Endodermal cell (in vitro differentiated cells): ENCODE measurements at regions not wholly inside any gene's neighbourhood (a gene's known extent, or its start where the extent isn't known, plus 50 kb on each side); places are given as distances from the start of the nearest gene placed in this dataset.

Experiments used
- DNase-seq: peaks from one replicate; pipeline ENCODE4 v3.0.0-alpha.2; 2017
- H3K27ac ChIP-seq: 2 replicates; pipeline ENCODE4 v1.5.1; 2013; ENCODE audit warnings: mild to moderate bottlenecking, low read depth, low read length, moderate library complexity
- H3K27me3 ChIP-seq: 2 replicates; pipeline ENCODE4 v1.6.1; 2013; ENCODE audit warnings: mild to moderate bottlenecking, low read length, moderate library complexity; ENCODE audit not compliant: insufficient read depth, control insufficient read depth, poor library complexity, severe bottlenecking
- H3K36me3 ChIP-seq: 2 replicates; pipeline ENCODE4 v1.7.0; 2013; ENCODE audit warnings: mild to moderate bottlenecking, low read length, moderate library complexity; ENCODE audit not compliant: control insufficient read depth, insufficient read depth
- H3K4me1 ChIP-seq: one replicate; pipeline ENCODE4 v1.7.0; 2013; ENCODE audit warnings: low read length; ENCODE audit not compliant: control insufficient read depth, insufficient read depth
- H3K4me3 ChIP-seq: 2 replicates; pipeline ENCODE4 v1.5.1; 2013; ENCODE audit warnings: mild to moderate bottlenecking, low read length, moderate library complexity
- H3K9ac ChIP-seq: 2 replicates; pipeline ENCODE4 v1.6.1; 2013; ENCODE audit warnings: mild to moderate bottlenecking, low read length, moderate library complexity; ENCODE audit not compliant: poor library complexity, severe bottlenecking; ENCODE audit errors: extremely low read depth
- H3K9me3 ChIP-seq: 2 replicates; pipeline ENCODE4 v1.6.1; 2013; ENCODE audit warnings: mild to moderate bottlenecking, low read length, moderate library complexity; ENCODE audit not compliant: control insufficient read depth
- H3K27ac Mint-ChIP-seq: 2 replicates; pipeline ENCODE4 v1.8.0; 2020; ENCODE audit warnings: mixed read lengths
- H3K27me3 Mint-ChIP-seq: 2 replicates; pipeline ENCODE4 v1.8.0; 2021; ENCODE audit warnings: mild to moderate bottlenecking, mixed read lengths; ENCODE audit not compliant: insufficient read depth
- H3K36me3 Mint-ChIP-seq: 2 replicates; pipeline ENCODE4 v1.8.0; 2020; ENCODE audit warnings: low read depth, mixed read lengths
- H3K4me1 Mint-ChIP-seq: 2 replicates; pipeline ENCODE4 v1.8.0; 2020; ENCODE audit warnings: mixed read lengths
- H3K4me3 Mint-ChIP-seq: 2 replicates; pipeline ENCODE4 v1.8.0; 2020; ENCODE audit warnings: mild to moderate bottlenecking, moderate library complexity, mixed read lengths
- H3K9me3 Mint-ChIP-seq: 2 replicates; pipeline ENCODE4 v1.8.0; 2020; ENCODE audit warnings: mild to moderate bottlenecking, mixed read lengths
- CTCF ChIP-seq: fragments of 200-600 bp; sonication (generic); conservative IDR thresholded peaks from 2 replicates; pipeline ENCODE4 v1.5.0; 2021; ENCODE audit warnings: antibody characterized with exemption, mild to moderate bottlenecking
- WGBS, 2 experiments: methylation state at CpG; one replicate each; pipeline versions ENCODE4 v1.1.5 to v1.1.7; 2013; ENCODE audit warnings: missing lambda C conversion rate in 2 of 2, mixed read lengths in 1 of 2; ENCODE audit not compliant: insufficient coverage in 1 of 2, insufficient read length in 1 of 2; 5-methylcytosine and 5-hydroxymethylcytosine counted together

DNA sequence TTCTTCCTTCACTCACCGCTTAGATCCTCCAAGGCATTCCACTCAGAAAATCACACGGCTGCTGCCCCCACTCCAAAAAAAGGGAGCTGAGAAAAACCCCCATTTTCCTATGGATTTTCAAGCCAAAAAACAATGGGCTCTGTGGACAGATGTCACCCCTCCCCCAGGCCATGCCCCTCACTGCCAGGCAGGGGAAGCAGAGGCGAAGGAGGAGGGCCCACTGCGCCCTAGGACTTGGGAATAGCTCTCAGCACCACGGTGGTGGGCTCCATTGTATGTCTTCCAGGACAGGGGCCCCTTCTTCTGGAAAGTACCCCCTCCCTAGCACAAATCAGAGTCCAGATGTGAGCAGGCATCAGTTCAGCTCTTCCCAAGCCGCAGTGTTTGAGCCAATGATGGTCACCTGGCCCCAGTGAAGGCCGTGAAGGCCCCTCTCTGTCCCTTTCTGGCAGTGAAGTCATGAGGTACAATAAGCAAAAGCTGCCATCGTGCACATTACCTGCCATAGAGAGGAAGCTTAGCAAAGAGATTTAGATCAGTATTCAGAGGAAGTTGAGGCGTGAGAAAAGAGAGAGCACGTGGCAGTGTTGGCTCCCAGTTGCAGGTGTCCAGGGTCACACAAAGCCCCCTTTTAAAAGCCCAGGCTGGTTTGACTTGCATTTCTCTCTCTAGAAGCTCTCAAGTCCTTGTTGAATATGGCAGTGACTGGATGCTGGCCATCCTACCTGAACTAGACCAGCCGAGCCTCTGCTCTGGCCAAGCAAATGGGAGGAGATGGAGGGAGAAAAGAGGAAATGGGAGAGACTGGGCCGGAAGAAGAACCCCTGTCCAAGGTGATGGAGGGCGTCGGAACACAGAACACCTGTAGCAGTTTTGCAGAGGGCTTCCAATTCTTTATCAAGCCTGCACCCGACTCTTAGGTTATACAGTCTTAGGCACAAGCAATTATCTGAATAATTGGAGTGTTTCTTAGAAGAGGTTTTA, 149.0 kb downstream of the TOMM20 start:
- no peak overlapping the region for H3K4me3 ChIP-seq
- peaks cover 14% of the 10 kb centered on the region for H3K4me1 ChIP-seq
- peak overlapping the region; percentile 5 for H3K27ac Mint-ChIP-seq

DNA sequence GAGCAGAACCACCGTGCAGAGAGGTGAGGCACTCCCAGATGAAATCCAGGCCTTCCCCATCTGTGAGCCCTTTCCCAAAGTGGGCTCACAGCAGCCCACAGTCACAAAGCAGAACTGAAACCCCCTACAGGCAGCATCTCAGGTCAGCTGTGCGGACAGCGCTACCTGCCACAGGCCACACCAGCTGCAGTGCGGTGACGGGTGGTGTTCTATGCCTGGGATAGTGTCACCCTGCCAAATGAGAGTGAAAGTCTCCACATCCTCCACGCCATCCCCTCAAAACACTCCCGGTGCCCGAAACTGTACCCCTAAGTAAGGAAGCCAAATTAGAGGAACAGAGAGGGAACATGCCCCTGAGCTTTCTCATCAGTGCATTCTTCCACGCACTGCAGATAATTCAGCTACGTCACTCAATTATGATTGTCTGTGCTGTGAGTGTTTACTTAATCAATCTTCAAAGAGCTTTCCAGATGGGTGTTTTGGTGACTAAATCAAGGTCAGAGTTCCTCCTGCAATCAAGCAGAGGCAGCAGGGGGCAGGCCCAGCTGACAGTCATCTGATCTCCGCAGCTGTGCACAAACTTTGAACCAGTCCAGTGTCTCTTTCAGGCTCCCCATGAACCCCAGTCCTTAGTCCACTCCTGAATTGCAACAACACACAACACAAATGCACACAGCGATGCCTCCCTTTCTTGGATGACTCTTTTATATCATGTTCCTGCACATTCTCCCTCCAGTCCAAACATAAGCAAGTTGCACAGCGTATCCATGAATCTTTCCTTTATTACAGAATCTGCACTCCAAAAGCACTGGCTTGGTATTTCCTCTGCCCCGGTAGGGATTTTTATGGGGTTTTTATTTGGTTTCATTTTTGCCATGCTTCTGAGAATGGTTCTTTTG, 150.0 kb downstream of the TOMM20 start:
- Mint-ChIP-seq H3K4me1 (peaks cover 41% of the 10 kb centered on the region), H3K27ac (peak overlapping the region; percentile 5), H3K36me3 (no peaks in the 10 kb centered on the region), H3K4me3 (no peak overlapping the region), H3K9me3 (no peaks in the 10 kb centered on the region), H3K27me3 (no peaks in the 10 kb centered on the region)
- H3K4me3 ChIP-seq = no peak overlapping the region
- H3K9me3 ChIP-seq = no peaks in the 10 kb centered on the region
- no peak overlapping the region for H3K9ac ChIP-seq
- no peak for DNase-seq
- H3K4me1 ChIP-seq = peaks cover 15% of the 10 kb centered on the region
- no peaks in the 10 kb centered on the region for H3K36me3 ChIP-seq
- no peaks in the 10 kb centered on the region for H3K27me3 ChIP-seq
- peak; percentile 41 for TF ChIP-seq CTCF
- 89 to 90% methylated on average over 9 to 14 of the region's 14 CpGs for whole genome bisulfite sequencing, 2 experiments
- H3K27ac ChIP-seq = peak overlapping the region; percentile 52

More for the DNA sequence above, 149.0 kb downstream of the TOMM20 start:
- Histone ChIP-seq H3K9me3 (no peaks in the 10 kb centered on the region), H3K9ac (no peak overlapping the region), H3K36me3 (no peaks in the 10 kb centered on the region), H3K27me3 (no peaks in the 10 kb centered on the region), H3K27ac (peak overlapping the region; percentile 52)
- no peaks in the 10 kb centered on the region for H3K36me3 Mint-ChIP-seq
- DNase-seq = peak; percentile 34
- H3K4me1 Mint-ChIP-seq = peaks cover 39% of the 10 kb centered on the region
- H3K27me3 Mint-ChIP-seq = no peaks in the 10 kb centered on the region
- no peak for TF ChIP-seq CTCF
- H3K9me3 Mint-ChIP-seq = no peaks in the 10 kb centered on the region
- H3K4me3 Mint-ChIP-seq = no peak overlapping the region
- WGBS, 2 experiments = 90 to 96% methylated on average over 10 to 15 of the region's 15 CpGs

- Histone ChIP-seq H3K27me3 (no peaks in the 10 kb centered on the region), H3K4me3 (no peak overlapping the region), H3K27ac (no peak overlapping the region), H3K9ac (no peak overlapping the region), H3K36me3 (no peaks in the 10 kb centered on the region), H3K9me3 (no peaks in the 10 kb centered on the region), H3K4me1 (peaks cover 17% of the 10 kb centered on the region)
- no peaks in the 10 kb centered on the region for H3K36me3 Mint-ChIP-seq
- H3K27me3 Mint-ChIP-seq = no peaks in the 10 kb centered on the region
- no peak overlapping the region for H3K27ac Mint-ChIP-seq
- peaks cover 48% of the 10 kb centered on the region for H3K4me1 Mint-ChIP-seq
- DNase-seq = no peak
- no peak overlapping the region for H3K4me3 Mint-ChIP-seq
- WGBS, 2 experiments = 92 to 100% methylated on average over 1 to 7 of the region's 7 CpGs
- H3K9me3 Mint-ChIP-seq = no peaks in the 10 kb centered on the region
- TF ChIP-seq CTCF = no peak
Measured at GRCh38 chr1:234977875-234978396, 150.7 kb downstream of the TOMM20 start.
